ENCODE measurements at regions not wholly inside any gene's neighbourhood (a gene's known extent, or its start where the extent isn't known, plus 50 kb on each side); places are given as distances from the start of the nearest gene placed in this dataset.

GRCh38 chr13:33956346-33956745, 138.4 kb downstream of the RFC3 start:
- POLR2A ChIA-PET: no interaction called here
- CTCF ChIA-PET: no interaction called here
- Histone ChIP-seq H3K27ac (ENCODE audit: extremely low read depth, low read depth, low read length) (no peak overlapping the region), H3K4me1 (ENCODE audit: control insufficient read depth, insufficient read depth, low read length) (no peaks in the 10 kb centered on the region), H3K9me3 (ENCODE audit: control insufficient read depth, insufficient read depth, low read depth, low read length) (no peaks in the 10 kb centered on the region), H3K36me3 (ENCODE audit: control insufficient read depth in 2 of 2, insufficient read depth in 1 of 2, low read length in 2 of 2) (no peaks in the 10 kb centered on the region), H3K4me3 (ENCODE audit: low read depth, low read length) (no peak overlapping the region)
- no peak for TF ChIP-seq ZNF785 (tag by site-specific recombination; IDR thresholded peaks at IDR 0.05)
- no peak for TF ChIP-seq ZBTB11 (tag by site-specific recombination; conservative IDR thresholded peaks at IDR 0.05; ENCODE audit: low read depth)
- TF ChIP-seq ZNF23 (tag by site-specific recombination; IDR thresholded peaks at IDR 0.05; ENCODE audit: borderline replicate concordance): no peak
- TF ChIP-seq HIC1 (tag by site-specific recombination; IDR thresholded peaks at IDR 0.05): no peak
- no peak for TF ChIP-seq KLF16 (tag by site-specific recombination; IDR thresholded peaks at IDR 0.05)
- no peak for TF ChIP-seq SETDB1 (IDR thresholded peaks at IDR 0.05; ENCODE audit: insufficient read length, low read length)

- H3K27ac ChIP-seq (ENCODE audit: extremely low read depth, low read depth, low read length): no peak overlapping the region
- CTCF ChIA-PET: no interaction called here
- H3K9me3 ChIP-seq (ENCODE audit: control insufficient read depth, insufficient read depth, low read depth, low read length): no peaks in the 10 kb centered on the region
- no peaks in the 10 kb centered on the region for H3K36me3 ChIP-seq (ENCODE audit: control insufficient read depth in 2 of 2, insufficient read depth in 1 of 2, low read length in 2 of 2)
- POLR2A ChIA-PET: no interaction called here
- no peaks in the 10 kb centered on the region for H3K4me1 ChIP-seq (ENCODE audit: control insufficient read depth, insufficient read depth, low read length)
- TF ChIP-seq ZNF704 (tag by site-specific recombination; IDR thresholded peaks at IDR 0.05) (no peak), ZNF16 (tag by site-specific recombination; IDR thresholded peaks at IDR 0.05; ENCODE audit: low read depth) (no peak), ZNF544 (tag by site-specific recombination; IDR thresholded peaks at IDR 0.05) (no peak), ZNF18 (tag by site-specific recombination; IDR thresholded peaks at IDR 0.05) (no peak), ZSCAN23 (tag by site-specific recombination; IDR thresholded peaks at IDR 0.05) (no peak)
- H3K4me3 ChIP-seq (ENCODE audit: low read depth, low read length): no peak overlapping the region
Observed at GRCh38 chr13:33957497-33957905, 139.6 kb downstream of the RFC3 start.

GRCh38 chr13:33958964-33959363, 141.0 kb downstream of the RFC3 start:
- H3K4me3 ChIP-seq (ENCODE audit: low read depth, low read length): no peak overlapping the region
- H3K9me3 ChIP-seq (ENCODE audit: control insufficient read depth, insufficient read depth, low read depth, low read length): no peaks in the 10 kb centered on the region
- ChIA-PET CTCF (no interaction called here), POLR2A (no interaction called here)
- TF ChIP-seq ZNF266 (tag by site-specific recombination; IDR thresholded peaks at IDR 0.05; ENCODE audit: low read depth) (no peak), ZNF280C (tag by site-specific recombination; IDR thresholded peaks at IDR 0.05) (no peak), ZNF274 (IDR thresholded peaks at IDR 0.05; ENCODE audit: low read length) (no peak), ZNF274 (tag by site-specific recombination; IDR thresholded peaks at IDR 0.05; ENCODE audit: borderline replicate concordance) (no peak)
- no peak overlapping the region for H3K27ac ChIP-seq (ENCODE audit: extremely low read depth, low read depth, low read length)
- H3K36me3 ChIP-seq (ENCODE audit: control insufficient read depth in 2 of 2, insufficient read depth in 1 of 2, low read length in 2 of 2): no peaks in the 10 kb centered on the region
- no peaks in the 10 kb centered on the region for H3K4me1 ChIP-seq (ENCODE audit: control insufficient read depth, insufficient read depth, low read length)
